GM10266 (cell line): ENCODE measurements at regions not wholly inside any gene's neighbourhood (a gene's known extent, or its start where the extent isn't known, plus 50 kb on each side); places are given as distances from the start of the nearest gene placed in this dataset.

Experiments used
- DNase-seq: peaks from one replicate; pipeline ENCODE4 v3.0.0; 2012; ENCODE audit errors: extremely low spot score
- CTCF ChIP-seq: IDR thresholded peaks from 2 replicates; pipeline ENCODE4 v1.5.1; 2012; ENCODE audit warnings: mild to moderate bottlenecking, low read depth; ENCODE audit not compliant: control insufficient read depth, insufficient read depth; ENCODE audit errors: missing control alignments

GRCh38 chr11:43545610-43546009 lies 134.9 kb upstream of the HSD17B12 start:
- DNase-seq, result no peak
- TF ChIP-seq CTCF, result no peak

DNA sequence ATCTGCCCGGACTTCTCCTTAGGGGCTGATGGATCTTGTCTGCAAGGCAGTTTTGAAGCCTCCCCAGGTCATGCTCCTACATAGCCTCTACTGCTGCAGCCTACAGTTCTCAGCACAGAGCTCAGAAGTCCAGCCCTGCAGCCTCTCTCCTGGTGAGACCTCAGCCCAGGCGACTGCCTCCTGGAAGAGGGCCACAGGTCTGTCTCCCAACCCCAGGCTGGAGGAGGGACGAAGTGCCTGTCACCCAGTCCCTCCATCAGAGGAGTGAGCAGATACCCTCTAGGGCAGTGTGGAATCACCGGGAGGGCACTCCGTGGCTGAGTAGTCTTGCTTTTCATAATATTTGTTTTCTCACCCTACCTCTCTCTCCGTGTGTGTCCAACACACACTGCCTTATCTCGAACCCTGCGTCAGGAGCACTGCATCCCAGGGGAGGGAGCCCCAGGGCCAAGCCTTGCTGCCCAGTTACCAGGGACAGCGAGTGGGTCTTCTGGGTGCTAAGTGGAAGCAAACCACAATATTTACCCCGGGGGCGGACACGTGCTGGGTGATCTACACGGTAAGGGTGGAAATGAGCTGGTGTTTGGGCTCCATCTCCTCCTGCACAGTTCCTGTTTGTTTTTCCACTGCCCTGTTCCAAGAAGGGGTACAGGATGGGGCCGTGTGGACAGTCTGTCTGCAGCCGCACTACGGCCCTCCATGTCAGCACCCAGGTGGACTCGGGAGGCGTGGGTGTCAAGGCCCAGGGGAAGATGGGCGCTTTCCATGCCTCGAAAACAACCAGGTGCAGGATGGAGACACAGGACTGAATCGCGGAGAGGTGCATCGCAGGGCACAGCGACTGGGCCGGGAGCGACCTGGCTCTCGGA lies 133.7 kb upstream of the HSD17B12 start:
- TF ChIP-seq CTCF, result no peak
- DNase-seq, result no peak

GRCh38 chr11:43547430-43547831 lies 133.1 kb upstream of the HSD17B12 start:
- TF ChIP-seq CTCF, result no peak

GRCh38 chr11:43547889-43548381 lies 132.6 kb upstream of the HSD17B12 start:
- no peak for TF ChIP-seq CTCF
- DNase-seq, result no peak

More at GRCh38 chr11:43547430-43547831, 133.1 kb upstream of the HSD17B12 start:
- DNase-seq, result no peak

GRCh38 chr11:43548916-43549315 lies 131.6 kb upstream of the HSD17B12 start:
- no peak for TF ChIP-seq CTCF
- no peak for DNase-seq

GRCh38 chr11:43549624-43550023 lies 130.9 kb upstream of the HSD17B12 start:
- no peak for DNase-seq
- TF ChIP-seq CTCF, result no peak

DNA sequence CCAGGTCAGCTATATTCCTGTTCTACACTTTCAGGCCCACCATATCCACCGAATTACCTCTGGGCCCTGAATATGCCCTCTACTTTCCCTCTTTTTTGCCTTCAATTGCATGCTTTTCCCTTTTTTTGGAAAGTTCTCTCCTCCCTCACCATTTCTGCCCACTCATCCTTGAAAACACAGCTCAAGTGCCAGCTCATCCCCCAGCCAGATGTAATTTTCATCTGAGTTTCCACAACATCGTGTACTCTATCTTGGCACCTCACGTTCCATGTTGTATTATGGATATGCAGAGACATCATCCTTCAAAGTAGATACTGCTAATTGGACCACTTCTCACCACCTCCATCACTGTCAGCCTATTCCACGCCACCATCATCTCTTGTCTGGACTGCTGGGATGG lies 129.8 kb upstream of the HSD17B12 start:
- no peak for DNase-seq
- TF ChIP-seq CTCF, result no peak
